CMK (cell line): ENCODE measurements at regions not wholly inside any gene's neighbourhood (a gene's known extent, or its start where the extent isn't known, plus 50 kb on each side); places are given as distances from the start of the nearest gene placed in this dataset.

Source experiments
- DNase-seq: peaks from one replicate; pipeline ENCODE4 v3.0.0-alpha.2; 2010; ENCODE audit warnings: low read depth

DNA sequence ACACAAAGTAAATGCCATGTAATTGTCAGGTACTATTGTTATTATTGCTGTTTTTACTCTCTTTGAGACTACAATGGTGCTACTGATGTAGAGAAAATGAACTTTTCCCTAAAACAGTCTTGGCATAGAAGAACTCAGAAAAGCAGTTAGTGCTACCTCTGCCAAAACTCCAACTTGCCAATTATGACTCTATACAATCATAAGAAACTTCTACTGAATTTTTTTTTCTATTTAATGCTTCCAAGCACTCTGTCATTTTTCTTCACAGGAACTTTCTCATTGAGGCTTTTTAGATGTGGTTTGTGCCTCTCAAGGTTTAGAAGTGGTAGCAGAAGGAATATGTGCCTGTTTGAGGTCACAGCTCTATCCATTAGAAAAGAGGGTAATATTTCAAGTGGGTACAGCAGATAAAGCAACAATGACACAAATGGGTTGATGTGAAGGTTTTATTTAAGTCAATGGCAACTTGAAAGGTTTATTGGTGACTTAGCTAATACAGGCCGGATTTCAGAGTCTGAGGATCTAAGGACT, 64.0 kb upstream of the FERD3L start:
- no peak for DNase-seq

DNA sequence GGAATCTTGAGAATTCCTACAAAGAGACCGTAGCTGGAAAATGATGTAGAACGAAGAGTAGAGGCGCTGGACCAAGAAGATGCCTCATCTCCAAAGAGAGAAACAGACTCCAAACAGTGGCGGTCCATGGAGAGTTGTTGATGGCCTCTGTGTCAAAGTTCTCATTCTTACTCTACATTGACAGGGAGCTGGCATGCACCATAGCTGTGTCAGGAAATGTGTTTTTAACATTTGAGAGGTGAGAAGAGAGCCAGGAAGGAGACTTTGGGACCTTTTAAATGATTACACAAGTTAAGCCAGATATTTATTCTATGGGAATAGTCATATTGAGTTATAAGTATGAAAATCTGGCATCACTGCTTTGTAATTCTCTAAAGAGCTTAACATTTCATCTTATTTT, 61.5 kb upstream of the FERD3L start:
- no peak for DNase-seq

DNA sequence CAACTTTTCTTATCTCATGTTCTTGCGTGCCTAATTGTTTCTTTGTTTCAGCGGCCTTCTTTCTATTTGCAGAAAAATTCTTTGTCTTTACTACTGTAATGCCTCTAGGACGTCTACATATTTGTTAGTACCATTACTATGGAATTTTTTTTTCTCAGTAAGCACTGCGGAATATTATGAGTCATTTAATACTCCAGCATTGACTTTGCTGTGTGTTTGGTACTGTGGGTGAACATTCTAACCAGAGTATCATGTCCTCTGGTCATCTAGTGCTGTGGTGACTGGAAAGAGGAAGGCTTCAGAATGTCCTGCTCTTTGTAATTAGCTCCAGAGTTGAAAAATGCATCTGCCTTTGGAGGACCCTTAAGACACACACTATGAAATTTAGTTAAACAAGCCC, 58.5 kb upstream of the FERD3L start:
- no peak for DNase-seq

DNA sequence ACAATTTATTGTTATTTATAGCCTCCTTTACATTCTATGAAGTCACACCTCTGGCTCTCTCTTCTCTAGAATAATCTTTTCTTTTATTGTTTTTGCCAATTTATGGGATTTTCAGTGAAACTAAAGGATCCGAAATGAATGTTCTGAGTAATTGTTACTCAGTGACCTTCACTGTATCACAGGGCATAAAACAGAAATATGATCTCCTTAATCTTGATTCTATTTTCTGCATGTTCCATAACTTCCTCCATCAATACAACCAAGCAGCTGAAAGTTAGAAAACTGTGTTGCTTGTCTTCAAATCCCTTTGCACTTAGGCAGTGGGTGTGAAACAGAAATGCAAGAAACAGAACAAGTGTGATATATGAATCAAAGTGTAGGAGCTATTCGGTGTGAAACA, 57.4 kb upstream of the FERD3L start:
- no peak for DNase-seq
